Stimulated activated naive CD8-positive, alpha-beta T cell treated with anti-CD3 and anti-CD28 coated beads, Interleukin-15, Interleukin-2, amounts not matched to agents 100 ng/mL and 50 ng/mL, for 24 hours (primary cell): ENCODE measurements at regions not wholly inside any gene's neighbourhood (a gene's known extent, or its start where the extent isn't known, plus 50 kb on each side); places are given as distances from the start of the nearest gene placed in this dataset.

Source experiments
- H3K27ac Mint-ChIP-seq: one replicate; pipeline ENCODE4 v1.8.0; 2021; ENCODE audit warnings: mild to moderate bottlenecking, mixed read lengths
- H3K27me3 Mint-ChIP-seq: one replicate; pipeline ENCODE4 v1.8.0; 2021; ENCODE audit warnings: mixed read lengths
- H3K36me3 Mint-ChIP-seq: one replicate; pipeline ENCODE4 v1.8.0; 2021; ENCODE audit warnings: low read depth, mixed read lengths
- H3K4me1 Mint-ChIP-seq: one replicate; pipeline ENCODE4 v1.8.0; 2021; ENCODE audit warnings: low read depth, mixed read lengths
- H3K4me3 Mint-ChIP-seq: one replicate; pipeline ENCODE4 v1.8.0; 2021; ENCODE audit warnings: mild to moderate bottlenecking, mixed read lengths
- H3K9me3 Mint-ChIP-seq: one replicate; pipeline ENCODE4 v1.8.0; 2021; ENCODE audit warnings: mixed read lengths

- H3K4me1 Mint-ChIP-seq = no peaks in the 10 kb centered on the region
- no peak overlapping the region for H3K4me3 Mint-ChIP-seq
- no peaks in the 10 kb centered on the region for H3K9me3 Mint-ChIP-seq
- H3K27ac Mint-ChIP-seq = no peak overlapping the region
- no peaks in the 10 kb centered on the region for H3K36me3 Mint-ChIP-seq
- peaks cover 15% of the 10 kb centered on the region for H3K27me3 Mint-ChIP-seq
These were observed 296.0 kb downstream of the HLX start for GRCh38 chr1:221175249-221175648.

GRCh38 chr1:221180704-221181368 lies 301.6 kb downstream of the HLX start:
- no peaks in the 10 kb centered on the region for H3K4me1 Mint-ChIP-seq
- H3K27me3 Mint-ChIP-seq = peaks cover 25% of the 10 kb centered on the region
- no peaks in the 10 kb centered on the region for H3K36me3 Mint-ChIP-seq
- no peak overlapping the region for H3K27ac Mint-ChIP-seq
- no peaks in the 10 kb centered on the region for H3K9me3 Mint-ChIP-seq
- H3K4me3 Mint-ChIP-seq = no peak overlapping the region

GRCh38 chr1:221182791-221183533 lies 303.7 kb downstream of the HLX start:
- Mint-ChIP-seq H3K9me3 (no peaks in the 10 kb centered on the region), H3K36me3 (no peaks in the 10 kb centered on the region), H3K27ac (no peak overlapping the region), H3K4me1 (no peaks in the 10 kb centered on the region), H3K4me3 (no peak overlapping the region), H3K27me3 (peaks cover 21% of the 10 kb centered on the region)

GRCh38 chr1:221184131-221184794 lies 305.0 kb downstream of the HLX start:
- Mint-ChIP-seq H3K36me3 (no peaks in the 10 kb centered on the region), H3K4me1 (no peaks in the 10 kb centered on the region), H3K9me3 (no peaks in the 10 kb centered on the region), H3K27me3 (peaks cover 16% of the 10 kb centered on the region), H3K27ac (no peak overlapping the region), H3K4me3 (no peak overlapping the region)

- H3K4me1 Mint-ChIP-seq = no peaks in the 10 kb centered on the region
- no peak overlapping the region for H3K27ac Mint-ChIP-seq
- no peaks in the 10 kb centered on the region for H3K36me3 Mint-ChIP-seq
- no peak overlapping the region for H3K4me3 Mint-ChIP-seq
- peaks cover 10% of the 10 kb centered on the region for H3K27me3 Mint-ChIP-seq
- H3K9me3 Mint-ChIP-seq = no peaks in the 10 kb centered on the region
These were observed 307.9 kb downstream of the HLX start for GRCh38 chr1:221187174-221187573.

GRCh38 chr1:221188458-221188857 lies 309.2 kb downstream of the HLX start:
- Mint-ChIP-seq H3K9me3 (no peaks in the 10 kb centered on the region), H3K27me3 (peaks cover 4% of the 10 kb centered on the region), H3K36me3 (no peaks in the 10 kb centered on the region), H3K4me1 (no peaks in the 10 kb centered on the region), H3K27ac (no peak overlapping the region), H3K4me3 (no peak overlapping the region)

GRCh38 chr1:221190249-221190648 lies 311.0 kb downstream of the HLX start:
- Mint-ChIP-seq H3K4me1 (no peaks in the 10 kb centered on the region), H3K36me3 (no peaks in the 10 kb centered on the region), H3K9me3 (no peaks in the 10 kb centered on the region), H3K4me3 (no peak overlapping the region), H3K27ac (no peak overlapping the region), H3K27me3 (peaks cover 3% of the 10 kb centered on the region)

GRCh38 chr1:221192055-221192454 lies 312.8 kb downstream of the HLX start:
- no peaks in the 10 kb centered on the region for H3K36me3 Mint-ChIP-seq
- no peaks in the 10 kb centered on the region for H3K4me1 Mint-ChIP-seq
- H3K9me3 Mint-ChIP-seq = no peaks in the 10 kb centered on the region
- H3K4me3 Mint-ChIP-seq = no peak overlapping the region
- H3K27me3 Mint-ChIP-seq = peaks cover 4% of the 10 kb centered on the region
- no peak overlapping the region for H3K27ac Mint-ChIP-seq

GRCh38 chr1:221200464-221200863 lies 321.2 kb downstream of the HLX start:
- Mint-ChIP-seq H3K4me1 (no peaks in the 10 kb centered on the region), H3K27me3 (peaks cover 4% of the 10 kb centered on the region), H3K9me3 (peaks cover 4% of the 10 kb centered on the region), H3K27ac (no peak overlapping the region), H3K4me3 (no peak overlapping the region), H3K36me3 (no peaks in the 10 kb centered on the region)

- Mint-ChIP-seq H3K4me3 (no peak overlapping the region), H3K4me1 (no peaks in the 10 kb centered on the region), H3K27ac (no peak overlapping the region), H3K9me3 (peaks cover 4% of the 10 kb centered on the region), H3K27me3 (no peaks in the 10 kb centered on the region), H3K36me3 (no peaks in the 10 kb centered on the region)
These were observed 322.5 kb downstream of the HLX start for GRCh38 chr1:221201773-221202172.

- H3K27ac Mint-ChIP-seq = no peak overlapping the region
- H3K9me3 Mint-ChIP-seq = peaks cover under 1% of the 10 kb centered on the region
- H3K27me3 Mint-ChIP-seq = peaks cover 4% of the 10 kb centered on the region
- no peaks in the 10 kb centered on the region for H3K36me3 Mint-ChIP-seq
- H3K4me1 Mint-ChIP-seq = no peaks in the 10 kb centered on the region
- no peak overlapping the region for H3K4me3 Mint-ChIP-seq
These were observed 324.2 kb downstream of the HLX start for GRCh38 chr1:221203224-221204054.

- H3K4me1 Mint-ChIP-seq = no peaks in the 10 kb centered on the region
- no peaks in the 10 kb centered on the region for H3K9me3 Mint-ChIP-seq
- no peaks in the 10 kb centered on the region for H3K36me3 Mint-ChIP-seq
- H3K27me3 Mint-ChIP-seq = peaks cover 4% of the 10 kb centered on the region
- H3K4me3 Mint-ChIP-seq = no peak overlapping the region
- H3K27ac Mint-ChIP-seq = no peak overlapping the region
These were observed 325.0 kb downstream of the HLX start for GRCh38 chr1:221204055-221204833.

GRCh38 chr1:221206076-221206475 lies 326.8 kb downstream of the HLX start:
- no peaks in the 10 kb centered on the region for H3K4me1 Mint-ChIP-seq
- H3K4me3 Mint-ChIP-seq = no peak overlapping the region
- peaks cover 8% of the 10 kb centered on the region for H3K27me3 Mint-ChIP-seq
- no peaks in the 10 kb centered on the region for H3K36me3 Mint-ChIP-seq
- no peak overlapping the region for H3K27ac Mint-ChIP-seq
- H3K9me3 Mint-ChIP-seq = no peaks in the 10 kb centered on the region

GRCh38 chr1:221212926-221213325 lies 333.7 kb downstream of the HLX start:
- no peaks in the 10 kb centered on the region for H3K9me3 Mint-ChIP-seq
- H3K27me3 Mint-ChIP-seq = peaks cover 7% of the 10 kb centered on the region
- H3K27ac Mint-ChIP-seq = no peak overlapping the region
- H3K4me1 Mint-ChIP-seq = no peaks in the 10 kb centered on the region
- no peak overlapping the region for H3K4me3 Mint-ChIP-seq
- H3K36me3 Mint-ChIP-seq = no peaks in the 10 kb centered on the region
